ENCODE measurements at regions not wholly inside any gene's neighbourhood (a gene's known extent, or its start where the extent isn't known, plus 50 kb on each side); places are given as distances from the start of the nearest gene placed in this dataset.

DNA sequence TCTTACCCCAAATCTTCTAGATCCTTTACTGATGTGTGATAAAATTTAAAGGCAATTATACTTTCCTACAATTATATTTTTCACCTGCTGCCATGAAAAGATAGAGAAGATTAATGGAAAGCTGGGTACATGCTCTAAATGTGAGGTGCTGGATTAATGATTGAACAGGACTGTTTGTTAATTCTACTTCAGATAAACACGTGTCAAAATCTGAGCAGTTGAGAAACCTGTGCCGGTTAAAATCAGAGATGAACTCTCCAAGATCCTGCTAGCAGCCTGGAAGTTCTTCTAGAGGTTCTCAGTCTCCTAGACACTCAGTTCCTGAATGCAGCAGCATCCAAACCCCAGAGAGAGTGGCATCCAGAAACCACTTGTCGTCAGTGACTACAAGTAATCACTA is 69.2 kb downstream of the INHBA start:
- no peak for TF ChIP-seq EP300 (IDR thresholded peaks at IDR 0.05)
- TF ChIP-seq, protein P1, sequence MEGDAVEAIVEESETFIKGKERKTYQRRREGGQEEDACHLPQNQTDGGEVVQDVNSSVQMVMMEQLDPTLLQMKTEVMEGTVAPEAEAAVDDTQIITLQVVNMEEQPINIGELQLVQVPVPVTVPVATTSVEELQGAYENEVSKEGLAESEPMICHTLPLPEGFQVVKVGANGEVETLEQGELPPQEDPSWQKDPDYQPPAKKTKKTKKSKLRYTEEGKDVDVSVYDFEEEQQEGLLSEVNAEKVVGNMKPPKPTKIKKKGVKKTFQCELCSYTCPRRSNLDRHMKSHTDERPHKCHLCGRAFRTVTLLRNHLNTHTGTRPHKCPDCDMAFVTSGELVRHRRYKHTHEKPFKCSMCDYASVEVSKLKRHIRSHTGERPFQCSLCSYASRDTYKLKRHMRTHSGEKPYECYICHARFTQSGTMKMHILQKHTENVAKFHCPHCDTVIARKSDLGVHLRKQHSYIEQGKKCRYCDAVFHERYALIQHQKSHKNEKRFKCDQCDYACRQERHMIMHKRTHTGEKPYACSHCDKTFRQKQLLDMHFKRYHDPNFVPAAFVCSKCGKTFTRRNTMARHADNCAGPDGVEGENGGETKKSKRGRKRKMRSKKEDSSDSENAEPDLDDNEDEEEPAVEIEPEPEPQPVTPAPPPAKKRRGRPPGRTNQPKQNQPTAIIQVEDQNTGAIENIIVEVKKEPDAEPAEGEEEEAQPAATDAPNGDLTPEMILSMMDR (IDR thresholded peaks at IDR 0.05), result no peak
- no peak for TF ChIP-seq POLR2A (IDR thresholded peaks at IDR 0.05)

All from sigmoid colon (tissue), 4 donors.